Caki2 (cell line): ENCODE measurements at regions not wholly inside any gene's neighbourhood (a gene's known extent, or its start where the extent isn't known, plus 50 kb on each side); places are given as distances from the start of the nearest gene placed in this dataset.
"Not testable (repeated sequence)": the region's sequence is repeated elsewhere in the genome, so short reads cannot be mapped to it uniquely, and the experiment has no call there.

Source experiments
- DNase-seq: peaks from one replicate; pipeline ENCODE4 v3.0.0-alpha.2; 2015; ENCODE audit warnings: low read depth
- in situ Hi-C: cut with HindIII; loops from 2 replicates; pipeline ENCODE4 v1.10.0; 2016; ENCODE audit warnings: low sequenced_read_pairs, low pct_unique_long_range_greater_than_20kb, mixed read lengths

DNA sequence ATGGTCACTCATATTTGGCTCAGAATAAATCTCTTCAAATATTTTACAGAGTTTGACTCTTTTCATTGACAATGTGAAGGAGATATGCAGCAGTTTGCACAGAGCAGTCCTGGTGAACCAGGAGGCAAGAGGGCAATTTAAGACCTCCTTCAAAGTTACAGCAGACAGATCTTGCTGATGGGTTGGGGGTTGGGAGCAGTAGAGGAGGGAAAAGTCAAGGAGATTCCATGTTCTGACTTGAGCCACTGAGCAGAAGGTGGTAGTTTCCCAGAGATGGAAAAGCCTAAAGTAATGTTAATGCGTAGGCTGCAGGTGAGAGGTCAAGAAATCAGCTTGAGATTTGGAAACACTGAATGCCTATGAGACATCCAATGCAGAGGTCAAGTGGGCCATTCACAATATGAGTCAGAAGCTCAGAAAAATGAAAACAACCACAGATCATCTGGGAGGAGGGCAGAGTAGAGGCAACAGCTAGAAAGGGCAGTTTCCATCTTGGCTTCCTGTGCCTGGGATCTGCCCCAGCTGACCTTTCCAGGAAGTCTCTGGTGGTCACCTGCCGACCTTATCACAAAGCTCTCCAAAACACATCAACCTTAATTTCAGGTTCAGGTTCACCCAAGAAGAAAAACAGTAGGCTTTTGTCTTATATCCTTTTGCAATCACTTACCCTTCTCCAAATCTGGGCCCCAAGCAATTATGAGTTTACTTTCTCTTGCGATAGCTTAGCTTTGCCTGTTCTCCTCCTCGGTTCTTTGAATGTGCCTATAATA lies 197.5 kb upstream of the ARL4C start:
- peak; percentile 41 for DNase-seq
- in situ Hi-C loops: no loop called here

DNA sequence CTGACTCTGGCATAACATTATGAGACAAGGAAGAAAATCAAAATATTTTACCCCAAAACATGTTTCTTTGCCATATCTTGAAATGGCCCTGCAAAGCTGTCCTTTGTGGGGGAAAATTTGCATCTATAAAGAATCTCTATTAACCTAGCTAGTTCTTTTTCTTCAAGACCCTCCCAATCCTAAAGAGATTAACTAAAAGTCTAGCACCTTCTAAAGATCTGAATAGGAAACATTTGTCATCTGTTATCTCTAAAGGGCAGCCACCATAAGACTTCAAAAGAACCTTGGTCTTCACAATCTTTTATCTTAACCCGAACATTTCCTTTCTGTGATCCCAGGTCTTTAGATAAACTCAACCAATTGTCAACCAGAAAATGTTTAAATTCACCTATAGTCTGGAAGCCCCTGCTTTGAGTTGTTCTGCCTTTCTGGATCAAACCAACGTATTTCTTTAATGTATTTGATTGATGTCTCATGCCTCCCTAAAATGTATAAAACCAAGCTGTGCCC lies 196.9 kb upstream of the ARL4C start:
- in situ Hi-C loops, DNase-seq: not testable (repeated sequence)

DNA sequence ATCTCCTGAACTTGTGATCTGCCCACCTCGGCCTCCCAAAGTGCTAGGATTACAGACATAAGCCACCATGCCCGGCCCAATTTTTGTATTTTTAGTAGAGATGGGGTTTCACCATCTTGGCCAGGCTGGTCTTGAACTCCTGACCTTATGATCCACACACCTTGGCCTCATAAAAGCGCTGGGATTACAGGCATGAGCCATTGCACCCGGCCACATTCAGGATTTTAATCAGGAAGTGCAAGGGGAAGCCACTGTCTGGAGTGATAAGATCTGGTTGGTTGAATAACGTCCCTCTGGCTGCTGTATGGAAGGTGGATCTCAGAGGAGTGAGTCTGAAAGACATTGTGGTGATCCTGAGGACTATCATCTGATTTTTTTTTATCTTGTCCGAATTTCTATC lies 196.3 kb upstream of the ARL4C start:
- DNase-seq, in situ Hi-C loops: not testable (repeated sequence)

DNA sequence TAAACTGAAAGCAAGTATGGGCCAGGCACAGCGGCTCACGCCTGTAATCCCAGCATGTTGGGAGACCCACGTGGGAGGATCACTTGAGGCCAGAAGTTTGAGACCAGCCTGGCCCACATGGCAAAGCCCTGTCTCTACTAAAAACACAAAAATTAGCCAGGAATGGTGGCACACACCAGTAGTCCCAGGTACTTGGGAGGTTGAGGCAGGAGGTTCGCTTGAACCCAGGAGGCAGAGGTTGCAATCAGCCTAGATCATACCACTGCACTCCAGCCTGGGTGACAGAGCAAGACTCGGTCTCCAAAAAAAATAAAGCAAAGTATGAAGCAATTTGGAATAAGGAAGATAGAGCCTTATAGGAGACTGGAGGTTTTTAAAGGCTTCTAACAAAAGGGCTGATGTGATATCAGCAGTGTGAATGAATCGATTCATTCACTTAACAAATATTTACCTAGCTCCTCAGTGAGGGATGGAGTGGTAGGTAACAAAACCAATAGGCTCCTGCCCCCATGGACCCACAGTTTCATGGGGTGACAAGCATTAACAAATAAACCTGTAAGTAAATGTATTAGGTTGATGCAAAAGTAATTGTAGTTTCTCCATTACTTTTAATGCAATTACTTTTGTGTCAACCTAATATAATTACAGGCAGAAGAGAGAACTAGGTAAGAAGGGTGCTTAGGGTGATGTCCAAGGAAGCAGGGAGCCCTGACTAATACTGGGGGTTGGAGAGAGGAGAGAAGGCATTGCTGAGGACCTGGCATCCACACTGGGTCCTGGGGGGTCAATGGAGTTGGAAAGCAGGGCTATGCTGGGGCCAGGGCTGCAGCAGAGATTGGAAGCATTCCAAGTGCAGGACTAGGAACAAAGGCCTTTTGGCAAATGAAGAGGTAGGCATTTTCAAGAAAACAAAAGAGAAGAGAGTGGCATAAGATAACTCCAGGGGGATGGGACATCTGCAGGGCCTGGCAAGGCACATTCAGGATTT lies 195.4 kb upstream of the ARL4C start:
- in situ Hi-C loops: no loop called here
- no peak for DNase-seq

DNA sequence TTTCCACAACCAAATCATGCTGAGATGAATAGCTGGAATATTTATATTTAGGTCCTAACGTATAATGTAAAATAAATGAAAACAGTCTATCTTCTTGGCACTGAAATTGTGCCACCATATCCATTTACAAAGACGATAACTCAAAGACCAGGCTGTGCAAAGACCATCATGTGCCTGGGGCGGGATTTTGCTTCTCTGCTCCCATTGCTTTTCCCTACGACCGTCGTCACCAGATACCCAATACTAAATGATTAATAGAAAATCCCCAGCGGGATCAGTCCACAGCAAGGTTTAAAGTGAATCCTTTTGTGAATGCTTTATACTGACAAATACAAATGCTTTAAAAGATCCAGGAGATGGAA lies 194.3 kb upstream of the ARL4C start:
- in situ Hi-C loops: no loop called here
- no peak for DNase-seq

DNA sequence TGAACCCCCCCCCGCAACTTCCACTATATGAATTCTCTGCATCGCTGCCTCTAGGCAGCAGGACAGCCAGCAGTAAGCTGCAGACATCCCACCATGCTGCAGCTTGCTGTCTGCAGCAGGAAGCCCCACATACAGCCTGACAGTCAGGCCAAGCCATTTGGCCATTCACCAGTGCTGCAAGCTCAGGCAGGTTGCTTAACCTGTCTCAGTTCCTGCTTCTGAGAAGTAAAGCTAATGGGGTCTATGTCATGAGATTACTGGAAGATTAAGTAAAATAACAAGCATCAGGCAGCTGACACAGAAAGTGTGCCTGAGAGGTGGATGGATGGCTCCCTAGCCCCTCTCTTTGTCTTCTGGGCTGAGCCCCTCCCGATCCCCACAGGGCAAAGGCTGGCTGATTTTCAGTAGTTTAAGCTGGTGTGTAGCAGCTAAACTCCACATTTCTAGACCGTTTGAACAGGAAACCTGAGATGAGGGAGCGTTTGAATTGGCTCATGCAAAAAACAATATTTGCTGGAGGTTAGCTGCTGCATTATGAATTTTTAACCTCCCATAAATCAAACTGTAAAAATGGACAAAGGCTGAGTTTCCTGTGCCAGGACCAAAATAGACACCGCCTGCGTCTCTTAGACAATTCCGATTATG lies 193.8 kb upstream of the ARL4C start:
- DNase-seq: no peak
- in situ Hi-C loops: no loop called here

DNA sequence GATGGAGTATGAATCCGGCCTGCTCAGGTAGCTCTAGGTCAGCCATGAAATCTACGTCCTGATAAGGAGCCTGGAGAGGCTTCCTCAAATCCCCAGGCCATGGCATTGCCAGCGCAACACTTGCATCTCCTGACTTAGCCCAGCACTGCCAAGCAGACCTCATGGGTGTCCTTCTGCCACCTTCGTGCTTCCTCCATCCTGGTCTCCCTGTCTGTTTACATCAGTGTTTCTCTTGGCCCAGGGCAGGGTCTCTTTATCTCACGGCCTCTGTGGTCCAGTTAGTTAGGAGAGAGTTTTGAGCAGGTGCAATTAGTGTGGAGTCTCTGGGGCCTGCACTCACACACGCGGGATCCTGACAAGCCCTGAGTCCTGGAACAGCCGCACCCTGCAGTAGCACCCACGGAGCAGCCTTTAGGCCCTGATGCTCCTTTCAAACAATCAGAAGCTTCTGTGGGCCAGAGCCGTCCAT lies 193.1 kb upstream of the ARL4C start:
- in situ Hi-C loops: no loop called here
- no peak for DNase-seq

DNA sequence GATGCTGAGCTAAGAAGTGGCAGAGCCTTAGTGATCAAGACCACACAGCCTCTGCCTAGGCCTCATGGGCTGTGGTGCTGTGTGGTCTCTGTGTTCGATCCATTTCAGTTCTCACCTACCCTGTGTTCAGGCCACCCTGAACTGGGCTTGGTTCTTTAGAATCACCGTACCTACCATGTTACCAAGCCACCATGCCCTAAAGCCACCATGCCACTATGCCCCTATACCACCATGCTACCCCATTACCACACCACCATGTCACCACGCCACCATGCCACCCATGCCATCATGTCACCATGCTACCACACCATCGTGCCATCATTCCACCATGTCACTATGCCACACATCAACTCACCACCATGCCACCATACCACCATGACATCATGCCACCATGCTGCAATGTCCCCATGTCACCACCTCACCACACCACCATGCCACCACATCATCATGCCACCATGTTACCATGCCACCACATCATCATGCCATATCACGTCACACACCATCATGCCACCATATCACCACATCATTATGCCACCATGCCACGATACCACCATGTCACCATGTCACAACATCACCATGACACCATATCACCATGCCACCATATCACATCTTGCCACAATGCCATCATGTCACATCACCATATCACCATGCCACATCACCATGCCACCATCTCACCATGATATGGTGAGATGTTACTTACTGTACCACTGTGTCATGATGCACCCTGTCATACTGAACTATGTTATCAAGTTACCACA lies 191.0 kb upstream of the ARL4C start:
- in situ Hi-C loops: no loop called here

DNA sequence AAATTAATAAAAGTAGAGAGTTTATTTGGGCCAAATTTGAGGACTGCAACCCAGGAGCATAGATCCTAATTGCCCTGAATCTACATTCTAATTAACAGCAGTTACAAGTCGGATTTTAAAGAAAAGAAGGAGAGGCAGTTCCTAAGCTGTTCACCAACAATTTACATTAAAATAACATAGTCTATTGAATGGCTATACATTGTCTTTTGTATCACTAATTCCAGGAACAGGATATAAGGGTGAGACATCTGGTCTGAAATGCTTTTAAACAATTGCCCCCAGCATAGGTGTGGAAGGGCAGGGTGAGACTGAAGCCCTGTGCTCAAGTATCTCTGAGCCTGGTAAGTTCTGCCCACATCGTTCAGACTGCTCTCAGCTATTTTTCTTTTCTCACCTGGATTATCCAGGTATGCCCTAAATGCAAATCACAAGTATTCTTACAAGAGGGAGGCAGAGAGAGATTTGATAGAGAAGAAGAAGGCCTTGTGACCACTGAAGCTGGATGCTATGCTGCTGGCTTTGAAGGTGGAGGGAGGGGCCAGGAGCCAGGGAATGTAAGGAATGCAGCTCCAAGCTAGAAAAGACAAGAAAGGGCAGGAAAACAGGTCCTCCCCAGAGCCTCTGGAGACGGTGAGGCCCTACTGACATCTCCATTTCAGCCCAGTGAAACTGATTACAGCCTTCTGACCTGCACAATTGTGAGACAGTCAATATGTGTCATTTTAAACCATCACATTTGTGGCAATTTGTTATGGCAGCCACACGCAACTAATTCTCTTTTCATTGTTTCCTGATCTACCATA lies 189.4 kb upstream of the ARL4C start:
- DNase-seq: peak; percentile 37
- in situ Hi-C loops: no loop called here

More for the DNA sequence above, 191.0 kb upstream of the ARL4C start:
- DNase-seq: no peak

DNA sequence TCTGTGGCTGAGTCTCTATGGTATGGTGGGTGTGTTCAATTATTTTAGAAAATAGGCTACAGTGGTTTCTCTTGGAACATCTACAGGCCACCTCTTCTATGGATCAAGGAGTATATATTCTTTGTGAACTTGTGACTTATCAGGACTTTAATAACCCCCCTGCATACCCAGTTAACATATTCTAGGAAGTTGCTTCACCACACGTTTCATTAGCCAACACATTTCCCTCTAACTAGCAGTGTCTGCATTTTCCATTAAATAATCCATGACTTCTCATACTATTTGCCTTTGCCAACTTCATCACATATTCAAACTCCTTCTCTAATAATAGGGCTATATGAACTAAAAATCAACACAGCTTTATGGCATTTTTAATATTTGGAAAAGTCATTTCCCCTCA lies 187.6 kb upstream of the ARL4C start:
- in situ Hi-C loops: no loop called here
- no peak for DNase-seq

DNA sequence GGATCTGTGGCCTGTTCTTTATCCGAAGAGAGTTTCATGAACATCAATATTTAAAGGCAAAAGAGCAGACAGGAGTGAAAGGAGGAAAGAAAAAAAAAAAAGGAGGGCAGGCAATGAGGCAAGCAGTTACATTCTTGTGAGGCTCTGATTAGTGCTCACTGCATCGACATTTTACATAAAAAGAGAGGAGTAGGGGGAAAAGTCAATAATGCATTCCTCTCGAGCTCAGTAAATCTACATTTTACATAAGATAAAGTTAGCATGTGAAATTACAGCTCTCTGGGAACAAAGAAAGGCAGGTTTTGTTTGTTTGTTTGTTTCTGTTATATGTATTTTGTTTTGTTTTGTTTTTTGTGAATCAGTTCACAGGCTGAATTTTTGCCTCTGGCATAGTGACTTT lies 187.1 kb upstream of the ARL4C start:
- in situ Hi-C loops: no loop called here
- DNase-seq: no peak

DNA sequence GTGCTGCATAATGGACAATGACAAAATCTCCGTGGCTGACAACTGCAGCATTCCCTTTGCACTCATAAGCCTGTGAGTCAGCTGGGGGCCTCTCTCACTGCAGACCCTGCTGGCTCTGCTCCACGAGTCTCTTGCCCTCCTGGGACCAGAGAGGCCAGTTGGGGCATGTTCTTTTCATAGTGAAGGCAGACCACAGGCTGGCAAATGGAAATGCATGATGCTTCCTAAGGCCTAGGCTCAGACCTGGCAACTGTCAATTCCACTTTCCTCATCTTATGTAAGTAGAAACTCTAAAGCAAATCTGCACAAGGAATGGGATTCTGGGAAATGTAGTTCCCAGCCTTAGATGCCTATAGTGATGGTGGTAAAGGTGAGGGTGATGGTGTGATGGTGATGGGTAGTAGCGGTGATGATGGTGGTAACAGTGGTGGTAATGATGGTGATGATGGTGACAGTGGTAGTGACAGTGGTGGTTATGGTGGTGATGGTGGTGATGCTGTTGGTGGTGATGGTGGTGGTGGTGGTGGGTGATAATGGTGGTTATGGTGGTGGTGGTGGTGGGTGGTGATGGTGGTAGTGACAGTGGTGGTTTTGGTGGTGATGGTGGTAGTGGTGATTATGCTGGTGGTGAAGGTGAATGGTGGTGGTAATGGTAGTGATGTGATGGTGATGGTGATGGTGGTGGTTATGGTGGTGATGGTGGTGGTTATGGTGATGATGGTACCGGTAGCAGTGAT lies 185.8 kb upstream of the ARL4C start:
- in situ Hi-C loops: no loop called here
- DNase-seq: no peak

DNA sequence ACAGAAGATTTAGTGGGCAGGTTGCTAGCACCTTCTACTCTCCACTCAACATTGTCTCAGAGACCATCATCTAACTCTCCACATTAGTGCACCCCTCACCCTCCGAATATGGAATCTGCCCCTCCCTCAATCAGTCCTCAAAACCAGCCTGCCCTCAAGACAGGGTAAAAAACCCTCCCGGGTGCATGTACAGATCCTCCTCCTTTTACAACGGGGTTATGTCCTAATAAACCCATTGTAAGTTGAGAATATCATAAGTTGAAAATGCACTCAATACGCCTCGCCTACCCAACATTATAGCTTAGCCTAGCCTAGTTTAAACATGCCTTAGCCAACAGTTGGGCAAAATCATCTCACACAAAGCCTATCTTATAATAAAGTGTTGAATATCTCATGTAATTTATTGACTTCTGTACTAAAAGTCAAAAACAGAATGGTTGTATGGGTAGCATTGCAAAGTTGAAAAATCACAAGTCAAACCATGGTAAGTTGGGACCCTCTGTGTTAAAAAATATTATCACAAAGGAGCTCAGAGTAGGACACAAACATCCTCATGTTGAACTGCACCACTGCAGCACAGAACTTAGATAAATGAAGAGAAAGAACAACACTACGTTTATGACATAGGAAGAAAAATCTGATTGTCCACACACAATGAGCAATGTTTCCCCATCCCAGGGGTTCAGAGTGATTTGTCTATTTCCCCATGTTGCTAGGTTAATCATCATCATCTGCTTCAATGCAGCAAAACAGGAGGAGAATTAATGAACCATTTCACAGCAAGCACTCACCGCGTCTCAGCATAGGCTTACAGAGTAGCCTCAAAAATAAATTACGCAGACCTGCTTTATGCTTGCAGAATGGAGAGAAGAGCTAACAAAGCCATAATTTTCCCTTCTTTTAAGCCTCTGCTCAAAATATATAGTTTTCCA lies 184.1 kb upstream of the ARL4C start:
- peak; percentile 59 for DNase-seq
- in situ Hi-C loops: no loop called here

DNA sequence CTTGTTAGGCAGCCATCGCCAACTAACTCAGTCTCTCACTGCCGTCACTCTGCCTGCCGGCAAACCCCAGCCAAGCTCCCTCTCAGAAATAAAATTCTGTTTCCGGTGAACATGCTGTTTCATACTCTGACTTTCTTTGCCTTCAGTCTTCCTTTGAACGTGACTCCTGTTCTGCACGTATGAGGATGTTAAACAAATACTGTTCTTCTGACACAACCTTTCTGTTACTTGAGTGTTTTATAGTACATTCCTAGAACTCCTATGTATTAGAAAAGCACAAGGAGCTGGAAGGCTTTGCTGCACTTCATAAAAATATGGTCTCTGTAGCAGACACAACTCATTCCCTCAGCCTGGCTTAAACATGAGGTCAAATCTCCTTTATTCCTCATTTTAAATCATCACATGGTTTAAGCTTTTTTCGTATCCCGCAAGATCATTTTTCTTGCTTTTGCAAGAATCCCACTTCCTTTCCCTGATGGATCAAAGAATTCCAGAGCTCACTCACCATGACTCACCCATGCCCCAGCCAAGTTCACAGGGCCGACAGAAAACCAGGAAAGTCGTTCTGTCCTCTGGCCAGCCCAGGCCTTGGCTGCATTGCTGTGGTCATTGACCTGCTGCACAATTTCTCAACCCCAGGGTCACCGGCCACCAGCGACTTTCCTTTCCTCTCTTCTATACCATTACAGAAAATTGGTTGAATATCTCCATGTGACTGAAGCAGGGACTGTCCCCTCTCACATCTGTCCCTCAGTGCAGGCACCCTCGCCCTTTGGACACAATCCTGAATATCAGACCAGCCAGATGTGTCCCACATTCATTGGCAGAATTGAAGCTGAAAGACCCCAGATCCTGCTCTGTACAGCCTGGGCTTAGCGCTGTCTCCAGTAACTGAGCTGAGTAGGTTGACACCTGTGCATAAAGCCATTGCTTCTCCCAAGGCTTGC lies 183.1 kb upstream of the ARL4C start:
- in situ Hi-C loops: no loop called here
- DNase-seq: peak; percentile 69

DNA sequence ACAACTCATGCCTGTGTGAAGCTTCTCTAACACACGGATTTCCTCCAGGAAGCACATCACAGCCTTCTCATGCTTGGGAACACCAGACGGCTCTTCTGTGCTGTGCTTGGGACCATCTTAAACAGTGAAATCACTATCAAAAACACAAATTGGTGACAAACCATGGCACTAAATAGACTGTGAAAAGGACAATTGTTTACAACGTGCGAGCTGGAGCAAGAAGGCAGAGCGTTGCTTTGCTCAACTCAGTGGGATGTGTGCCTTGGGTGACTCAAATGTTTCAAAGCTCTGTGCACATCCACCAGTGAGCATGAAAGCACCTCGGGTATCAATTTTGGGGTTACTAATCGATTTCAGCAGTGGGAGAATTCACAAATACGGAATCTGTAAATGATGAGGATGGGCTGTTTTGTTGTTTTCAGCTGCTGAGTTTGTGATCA lies 182.4 kb upstream of the ARL4C start:
- no peak for DNase-seq
- in situ Hi-C loops: no loop called here
